ENCODE measurements at regions not wholly inside any gene's neighbourhood (a gene's known extent, or its start where the extent isn't known, plus 50 kb on each side); places are given as distances from the start of the nearest gene placed in this dataset.
"Not testable (repeated sequence)": the region's sequence is repeated elsewhere in the genome, so short reads cannot be mapped to it uniquely, and the experiment has no call there.

DNA sequence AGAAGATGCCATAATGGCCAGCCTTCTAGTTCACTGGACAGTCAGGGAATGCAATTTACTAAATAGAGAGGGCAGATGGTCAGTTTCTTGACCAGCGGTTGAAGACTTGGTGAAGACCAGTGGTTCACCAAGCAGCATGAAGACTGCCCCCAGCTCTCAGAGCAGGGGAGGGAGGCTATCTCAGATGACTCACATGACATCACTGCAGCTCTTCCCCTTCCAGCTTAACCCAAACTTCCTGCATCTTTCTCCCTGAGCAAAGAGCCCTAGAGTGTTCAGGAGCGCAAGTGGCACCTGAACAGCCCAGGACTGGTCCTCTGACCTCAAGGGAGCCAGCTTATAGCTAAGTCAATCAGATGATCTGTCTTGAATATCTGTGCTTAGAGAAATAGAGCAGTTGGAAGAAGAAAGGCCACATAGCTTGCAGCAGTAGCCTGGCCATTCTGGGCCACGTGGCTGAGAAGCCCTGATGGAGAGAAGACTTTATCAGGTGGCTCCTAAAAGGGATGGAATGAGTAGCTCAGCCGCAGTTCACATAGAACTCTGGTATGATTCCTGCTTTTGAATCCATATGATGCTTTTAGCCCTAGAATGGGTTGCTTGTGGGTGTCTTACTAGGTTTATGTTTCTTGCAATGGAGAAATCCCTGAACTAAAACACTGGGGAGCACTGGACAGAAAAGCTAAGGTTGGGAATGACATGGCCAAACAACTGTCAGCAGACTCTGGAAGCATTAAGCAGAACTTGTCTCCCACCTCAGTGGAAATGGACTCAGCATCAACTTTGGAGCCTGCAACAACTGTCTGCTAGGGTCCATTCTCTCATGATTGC, 392.1 kb upstream of the CCL2 start:
- no peak for DNase-seq

DNA sequence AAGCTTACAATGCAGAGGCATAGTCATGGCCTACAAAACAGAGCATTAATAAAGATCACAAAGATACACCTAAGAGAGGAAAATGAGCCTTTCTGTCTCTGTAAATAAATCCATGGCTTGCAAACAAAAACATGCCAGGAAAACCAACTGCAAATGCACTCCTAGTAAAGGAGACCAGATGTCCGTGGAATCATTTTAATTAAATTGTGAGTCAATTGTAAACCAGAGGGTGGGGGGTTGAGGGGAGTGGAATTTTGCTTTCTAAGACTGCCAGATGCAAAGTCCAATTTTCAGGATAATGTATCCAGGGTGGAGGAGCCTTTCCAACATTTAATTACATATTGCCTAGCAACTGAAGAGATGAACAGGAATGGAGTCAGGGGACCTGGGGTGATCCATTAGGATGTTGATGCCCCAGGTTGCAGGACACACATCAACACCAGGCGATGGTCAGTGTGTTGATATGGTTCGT, 390.3 kb upstream of the CCL2 start:
- no peak for DNase-seq

DNA sequence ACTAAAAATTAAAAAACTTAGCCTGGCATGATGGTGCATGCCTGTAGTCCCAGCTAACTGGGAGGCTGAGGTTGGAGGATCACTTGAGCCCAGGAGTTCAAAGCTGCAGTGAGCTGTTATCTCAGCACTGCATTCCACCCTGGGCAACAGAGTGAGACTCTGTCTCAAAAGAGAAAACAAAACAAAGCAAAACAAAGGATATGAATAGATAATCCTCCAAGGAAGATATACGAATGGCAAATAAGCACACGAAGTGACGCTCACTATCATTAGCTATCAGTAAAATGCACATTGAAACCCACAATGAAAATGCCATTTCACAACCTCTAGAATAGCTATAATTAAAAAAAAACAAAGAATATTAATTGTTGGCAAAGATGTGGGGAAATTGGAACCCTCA, 386.2 kb upstream of the CCL2 start:
- DNase-seq = no peak

DNA sequence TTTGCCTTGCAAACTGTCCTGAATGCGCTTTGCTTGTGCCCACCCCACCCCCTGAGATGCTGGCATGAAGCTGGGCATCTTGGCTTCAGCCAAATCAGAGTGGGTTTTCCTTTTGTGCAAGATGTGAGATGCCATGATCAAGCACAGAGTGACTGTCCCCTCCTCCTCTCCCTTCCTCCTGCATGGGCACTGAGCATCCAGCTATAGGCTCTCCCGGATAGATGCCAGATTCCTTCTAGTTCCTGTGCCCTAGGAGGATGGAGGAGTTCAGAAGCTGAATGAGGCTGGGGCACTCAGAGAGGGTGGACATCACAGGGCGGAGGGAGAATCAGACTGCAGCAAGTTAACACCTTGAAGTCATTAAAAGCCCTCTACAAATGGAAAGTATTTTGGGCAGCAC, 384.1 kb upstream of the CCL2 start:
- DNase-seq = no peak

DNA sequence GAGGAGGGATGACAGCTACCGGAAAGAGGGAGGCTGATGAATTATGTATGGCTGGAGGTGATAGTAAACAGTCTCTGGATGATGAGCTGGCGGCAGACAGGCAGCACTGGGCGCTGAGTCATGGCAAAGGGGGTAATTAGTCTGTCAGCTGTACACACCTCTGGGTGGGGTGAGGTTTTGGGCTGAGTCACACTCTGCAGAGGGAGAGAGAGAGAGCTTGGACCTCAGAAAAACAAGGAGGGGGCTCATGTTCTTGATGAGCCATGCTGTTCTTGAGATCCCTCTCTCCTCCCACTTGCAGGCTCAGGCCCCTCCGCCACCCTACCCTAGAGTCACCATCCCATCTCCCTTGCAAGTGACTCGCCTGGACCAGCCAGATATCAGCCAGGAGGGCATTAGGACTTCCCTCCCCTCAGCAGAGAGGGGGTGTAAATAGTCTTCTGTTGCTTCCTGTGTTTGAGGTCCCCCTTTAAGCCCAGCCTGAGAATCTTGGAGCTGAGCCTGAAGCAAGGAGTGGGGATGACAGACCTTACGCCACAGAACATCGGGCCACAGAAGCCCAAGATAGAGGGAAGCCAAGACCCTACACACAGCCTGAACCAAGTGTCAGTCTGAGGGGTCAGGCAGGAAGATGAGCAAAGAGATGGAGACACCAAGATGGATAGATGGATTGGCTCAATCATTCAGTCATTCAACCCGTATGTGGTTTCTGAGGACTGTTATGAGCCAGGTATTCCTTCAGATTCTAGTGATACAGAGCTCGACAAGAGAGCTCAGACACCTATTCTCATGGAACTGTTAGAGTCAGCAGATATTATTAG, 383.2 kb upstream of the CCL2 start:
- no peak for DNase-seq

DNA sequence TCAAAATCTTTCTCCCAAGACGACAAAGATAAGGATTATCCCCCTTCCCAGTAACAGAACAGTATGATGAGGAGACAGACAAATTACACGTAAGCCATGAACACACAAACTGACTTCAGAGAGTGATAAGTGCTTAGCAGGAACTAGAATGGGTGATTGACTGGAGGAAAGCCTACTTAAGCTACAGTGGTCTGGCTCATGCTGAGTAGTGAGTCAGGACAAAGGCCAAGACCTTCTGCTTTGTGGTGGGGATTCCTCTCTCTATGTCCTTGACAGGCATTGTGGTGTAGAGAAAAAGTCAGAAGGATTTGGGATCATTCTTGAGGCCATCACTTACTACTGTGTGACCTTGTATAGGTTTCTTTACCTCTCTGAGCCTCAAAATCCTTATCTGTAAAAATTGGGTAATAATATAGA, 381.9 kb upstream of the CCL2 start:
- no peak for DNase-seq

DNA sequence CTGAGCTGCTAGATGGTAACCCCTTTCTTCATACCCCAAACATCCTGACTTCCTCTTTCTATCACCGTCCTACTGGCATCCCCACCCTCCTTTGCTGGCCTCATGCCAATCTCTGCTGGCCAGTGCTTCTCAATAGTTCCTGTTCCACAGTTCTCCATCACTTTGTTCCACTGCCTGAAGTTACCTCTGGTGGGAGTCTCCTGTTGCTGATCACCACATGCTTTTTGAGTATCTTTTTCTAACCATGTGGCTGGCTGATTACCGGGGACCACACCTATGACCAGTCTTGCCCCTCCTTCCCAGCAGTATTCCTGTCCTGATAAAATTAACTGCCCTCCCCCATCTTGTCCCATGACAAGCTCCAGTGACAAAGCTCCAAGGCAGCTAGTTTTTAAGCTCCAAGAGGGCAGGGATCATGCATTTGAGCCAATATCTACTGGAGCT, 380.4 kb upstream of the CCL2 start:
- DNase-seq = no peak

DNA sequence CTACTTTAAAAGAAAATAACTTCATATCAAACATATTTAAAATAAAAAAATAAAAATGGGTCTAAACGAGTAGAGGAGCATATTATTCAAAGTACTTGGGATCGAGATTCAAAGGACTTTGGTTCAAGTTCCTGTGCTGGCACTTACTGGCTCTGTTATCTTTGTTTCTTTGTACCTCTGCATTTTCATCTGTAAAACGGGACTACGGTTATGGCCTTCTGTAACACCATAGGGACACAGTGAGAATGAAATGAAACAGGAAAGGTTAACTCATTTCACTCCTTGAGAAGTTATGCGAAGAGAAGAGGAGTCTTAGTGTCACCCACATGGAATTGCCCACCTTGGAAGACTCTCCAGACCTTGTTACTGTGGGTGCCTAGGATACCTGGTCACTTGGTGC, 379.1 kb upstream of the CCL2 start:
- no peak for DNase-seq

DNA sequence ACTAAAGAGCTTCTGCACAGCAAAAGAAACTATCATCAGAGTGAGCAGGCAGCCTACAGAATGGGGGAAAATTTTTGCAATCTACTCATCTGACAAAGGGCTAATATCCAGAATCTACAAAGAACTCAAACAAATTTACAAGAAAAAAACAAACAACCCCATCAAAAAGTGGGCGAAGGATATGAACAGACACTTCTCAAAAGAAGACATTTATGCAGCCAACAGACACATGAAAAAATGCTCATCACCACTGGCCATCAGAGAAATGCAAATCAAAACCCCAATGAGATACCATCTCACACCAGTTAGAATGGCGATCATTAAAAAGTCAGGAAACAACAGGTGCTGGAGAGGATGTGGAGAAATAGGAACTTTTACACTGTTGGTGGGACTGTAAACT, 372.8 kb upstream of the CCL2 start:
- DNase-seq = not testable (repeated sequence)

DNA sequence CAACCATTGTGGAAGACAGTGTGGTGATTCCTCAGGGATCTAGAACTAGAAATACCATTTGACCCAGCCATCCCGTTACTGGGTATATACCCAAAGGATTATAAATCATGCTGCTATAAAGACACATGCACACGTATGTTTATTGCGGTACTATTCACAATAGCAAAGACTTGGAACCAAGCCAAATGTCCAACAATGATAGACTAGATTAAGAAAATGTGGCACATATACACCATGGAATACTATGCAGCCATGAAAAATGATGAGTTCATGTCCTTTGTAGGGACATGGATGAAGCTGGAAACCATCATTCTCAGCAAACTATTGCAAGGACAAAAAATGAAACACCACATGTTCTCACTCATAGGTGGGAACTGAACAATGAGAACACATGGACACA, 372.4 kb upstream of the CCL2 start:
- not testable (repeated sequence) for DNase-seq

DNA sequence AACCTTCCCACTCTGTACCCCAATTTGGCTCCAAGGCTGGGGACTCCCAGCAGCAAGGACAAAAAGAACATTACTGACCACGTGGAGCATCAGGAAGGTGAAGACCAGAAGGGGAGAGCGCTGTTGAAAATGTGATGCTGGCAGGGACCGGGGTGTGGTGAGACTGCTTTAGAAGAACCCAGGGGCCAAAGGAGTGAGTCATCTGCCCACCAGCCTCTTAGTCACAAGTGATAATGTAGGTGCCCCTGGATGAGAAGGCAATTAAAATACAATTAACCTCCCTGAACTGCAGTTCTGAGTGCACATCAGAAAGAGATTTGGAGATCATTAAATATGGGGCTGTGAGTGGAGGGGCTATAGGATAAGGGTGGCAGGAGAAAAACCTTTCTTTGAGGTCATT, 366.6 kb upstream of the CCL2 start:
- DNase-seq = no peak

DNA sequence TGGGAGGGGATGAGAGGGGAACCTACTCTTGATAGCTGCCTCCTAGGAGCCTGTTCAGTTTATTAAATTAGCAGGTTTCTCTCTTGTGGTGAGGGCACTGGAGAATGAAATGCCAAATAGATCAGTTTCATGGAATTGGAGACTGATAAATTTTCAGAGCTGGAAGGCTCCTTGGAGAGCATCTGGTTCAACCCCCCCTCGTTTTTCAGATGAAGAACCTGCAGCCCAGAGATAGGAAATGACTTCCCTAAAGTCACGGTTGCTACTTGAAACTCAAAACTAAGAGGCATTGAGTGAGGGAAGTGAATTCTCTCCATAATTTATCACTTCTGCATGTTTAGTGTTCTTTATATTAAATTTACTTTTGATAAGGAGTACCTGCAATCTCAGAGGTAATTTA, 366.0 kb upstream of the CCL2 start:
- no peak for DNase-seq

DNA sequence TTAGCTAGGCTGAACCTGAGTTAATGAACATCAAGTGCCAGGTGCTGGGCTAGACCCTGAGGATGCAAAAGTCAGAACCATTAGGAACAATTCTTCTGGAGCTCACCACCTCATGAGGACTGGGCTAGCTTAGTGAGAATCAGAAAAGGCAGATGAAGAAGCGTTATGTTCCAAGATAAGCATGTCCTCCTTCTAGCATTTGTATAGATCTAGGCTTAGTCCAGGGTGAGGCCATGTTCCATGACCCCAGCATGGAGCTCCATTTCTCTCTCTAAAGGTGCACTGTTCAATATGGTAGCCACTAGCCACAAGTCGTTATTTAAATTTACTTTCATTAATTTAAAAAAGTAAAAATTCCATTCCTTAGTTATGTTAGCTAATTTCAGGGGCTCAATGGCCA, 365.3 kb upstream of the CCL2 start:
- DNase-seq = no peak

DNA sequence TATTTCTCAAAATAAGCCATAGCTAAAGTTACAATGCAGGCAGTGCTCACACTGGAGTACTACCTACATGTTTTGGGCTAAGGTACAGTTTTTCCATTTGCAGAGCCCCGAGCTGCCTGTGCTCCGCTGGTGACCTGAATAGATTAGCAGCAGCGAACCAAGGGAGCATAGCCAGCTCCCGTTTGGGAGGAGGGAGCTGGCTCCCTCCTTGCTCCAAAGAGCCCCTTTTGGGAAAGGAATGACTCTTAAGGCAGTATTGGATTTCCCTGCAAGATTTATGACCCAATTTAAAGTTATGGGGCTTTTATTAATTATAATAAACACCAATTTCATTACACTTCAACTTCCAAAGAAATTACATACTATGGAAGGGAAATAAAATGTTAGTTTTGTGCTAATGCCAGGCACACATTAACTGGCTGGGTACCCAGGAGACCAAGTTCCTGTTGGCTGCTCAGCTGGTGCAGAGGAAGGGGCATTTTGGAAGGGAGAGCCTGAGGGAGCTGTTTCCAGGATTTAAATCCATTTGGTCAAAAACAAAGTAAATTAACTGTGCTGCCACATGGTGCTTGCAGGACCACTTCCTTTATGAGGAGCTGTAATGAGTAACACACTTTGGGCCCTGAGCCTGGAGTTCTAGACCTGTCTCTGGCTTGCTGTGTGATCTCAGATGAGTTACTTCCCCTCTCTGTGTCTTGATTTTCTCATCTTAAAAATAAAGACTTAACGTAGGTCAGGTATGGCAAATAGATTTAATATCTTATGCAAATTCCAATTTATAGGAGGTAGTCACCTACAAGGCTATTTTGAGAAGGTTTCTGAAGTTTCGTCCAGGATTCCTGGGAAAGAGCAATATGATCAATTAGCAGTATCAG, 362.1 kb upstream of the CCL2 start:
- no peak for DNase-seq

DNA sequence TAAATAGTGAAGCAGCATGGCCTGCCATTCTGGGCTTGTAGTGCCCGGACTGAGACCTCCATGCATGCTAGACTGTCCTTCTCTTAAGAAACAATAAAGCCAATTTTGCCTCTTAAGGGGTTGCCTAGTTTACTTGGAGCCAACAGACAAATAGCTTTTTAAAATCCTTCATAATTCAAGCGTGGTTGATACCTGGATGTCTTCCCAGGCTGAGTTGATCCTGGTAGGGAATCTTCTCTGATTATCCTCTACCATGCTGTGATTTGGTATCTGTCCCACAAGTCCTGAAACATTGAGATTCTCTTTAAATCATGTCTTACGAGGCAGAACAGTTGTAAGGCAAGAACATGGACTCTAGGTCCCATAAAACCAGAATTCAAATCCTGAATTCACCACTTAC, 359.6 kb upstream of the CCL2 start:
- no peak for DNase-seq

DNA sequence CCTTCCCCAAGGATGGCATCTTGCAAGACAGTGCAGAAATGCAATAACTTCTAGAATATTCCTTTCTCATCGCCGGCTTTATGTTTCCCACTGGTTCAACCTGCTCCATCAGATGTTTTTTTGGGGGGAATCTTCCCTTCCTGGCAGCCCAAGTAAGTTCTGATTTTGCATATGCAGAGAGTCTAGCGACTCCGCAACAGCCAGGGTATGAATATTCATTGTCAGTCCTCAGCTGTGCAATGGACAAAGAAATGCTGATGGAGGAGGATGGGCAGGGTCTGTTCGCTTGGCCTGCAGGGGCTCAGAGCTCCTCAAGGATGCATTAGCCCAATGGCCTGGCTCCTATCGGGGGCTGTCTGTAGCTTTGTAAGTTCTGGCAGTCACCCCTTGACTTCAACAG, 358.8 kb upstream of the CCL2 start:
- no peak for DNase-seq

DNA sequence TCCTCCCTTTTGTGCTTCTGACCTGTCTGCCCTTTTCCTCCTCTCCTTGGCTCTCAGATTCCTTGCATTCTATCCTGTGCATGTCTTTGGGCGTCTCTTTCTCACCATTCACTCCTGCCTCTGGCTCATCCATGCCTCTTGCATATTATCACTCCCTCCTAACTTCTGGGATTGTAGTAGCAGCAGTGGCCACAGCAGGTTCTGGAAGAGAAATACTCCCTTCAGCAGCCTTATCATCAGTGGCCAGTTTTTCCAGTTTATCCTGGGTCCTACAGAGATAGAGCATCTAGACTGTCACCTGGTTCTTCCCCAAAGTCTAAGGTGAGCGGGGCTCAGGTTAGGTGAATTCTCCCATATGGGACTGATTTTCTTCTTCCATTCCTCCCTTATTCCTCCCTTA, 354.0 kb upstream of the CCL2 start:
- DNase-seq = no peak

DNA sequence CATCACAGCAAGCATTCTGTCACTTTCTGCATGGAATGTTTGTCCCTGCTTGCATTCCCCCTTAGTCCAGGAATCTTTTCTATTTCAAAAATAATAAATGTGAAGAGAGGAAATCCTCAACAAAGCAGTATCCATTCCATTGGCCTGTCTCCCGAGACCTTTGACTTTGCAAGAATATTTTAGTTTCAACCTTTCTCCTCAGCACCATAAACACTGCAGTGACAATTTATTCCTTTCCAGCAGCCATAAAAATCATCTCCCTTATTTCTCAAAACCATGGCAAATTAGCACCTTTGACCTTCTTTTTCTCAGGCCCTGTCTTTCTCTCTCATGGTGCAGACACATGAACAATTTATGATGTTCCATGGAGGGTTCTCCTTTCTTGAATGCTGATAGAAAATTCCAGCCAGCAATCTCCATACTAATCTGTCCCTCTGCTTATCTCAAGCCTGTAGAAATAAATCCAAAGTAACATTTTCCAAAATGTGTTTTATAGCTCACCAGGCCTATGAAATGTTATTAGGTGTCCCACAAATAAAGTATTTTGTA, 352.1 kb upstream of the CCL2 start:
- no peak for DNase-seq

DNA sequence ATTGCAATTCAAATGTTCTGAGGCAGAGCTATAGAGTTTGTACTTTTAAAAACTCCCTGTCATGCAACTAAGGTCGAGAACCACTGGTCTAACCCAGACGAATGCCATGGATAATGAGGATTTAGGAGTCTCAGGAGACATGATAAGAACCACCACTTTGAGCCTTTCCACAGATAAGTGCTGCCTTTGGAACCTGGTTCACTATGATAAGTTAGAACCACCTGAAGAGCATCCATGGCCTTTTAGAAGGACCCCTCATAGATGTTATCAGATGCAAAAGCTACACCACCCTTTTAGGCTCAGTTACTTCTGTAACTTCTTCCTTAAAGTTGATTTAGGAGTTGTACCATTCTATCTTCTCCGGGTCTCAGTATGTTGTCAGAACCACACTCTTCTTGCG, 350.6 kb upstream of the CCL2 start:
- DNase-seq = no peak

DNA sequence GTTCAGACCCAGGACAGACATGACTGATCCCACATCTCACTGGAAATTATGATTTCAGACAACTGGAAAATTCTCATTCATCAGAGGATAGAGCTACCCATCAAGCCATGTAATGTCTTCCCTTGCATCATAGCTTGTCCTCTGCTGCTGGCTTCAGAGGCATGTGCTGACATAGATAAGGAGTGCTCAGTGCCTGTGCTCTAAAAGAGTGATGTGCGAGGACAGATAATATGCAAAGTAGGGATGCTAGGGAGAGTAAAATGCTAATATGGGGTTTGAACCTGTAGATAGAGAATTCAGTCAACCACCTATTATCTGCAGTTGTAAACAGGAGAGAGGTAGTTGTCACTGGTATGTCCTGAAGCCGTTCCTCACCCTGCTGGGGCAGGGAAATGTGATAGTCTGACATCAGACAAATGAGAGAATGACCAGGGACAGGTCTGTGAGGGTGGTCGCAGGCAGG, 349.7 kb upstream of the CCL2 start:
- no peak for DNase-seq

DNA sequence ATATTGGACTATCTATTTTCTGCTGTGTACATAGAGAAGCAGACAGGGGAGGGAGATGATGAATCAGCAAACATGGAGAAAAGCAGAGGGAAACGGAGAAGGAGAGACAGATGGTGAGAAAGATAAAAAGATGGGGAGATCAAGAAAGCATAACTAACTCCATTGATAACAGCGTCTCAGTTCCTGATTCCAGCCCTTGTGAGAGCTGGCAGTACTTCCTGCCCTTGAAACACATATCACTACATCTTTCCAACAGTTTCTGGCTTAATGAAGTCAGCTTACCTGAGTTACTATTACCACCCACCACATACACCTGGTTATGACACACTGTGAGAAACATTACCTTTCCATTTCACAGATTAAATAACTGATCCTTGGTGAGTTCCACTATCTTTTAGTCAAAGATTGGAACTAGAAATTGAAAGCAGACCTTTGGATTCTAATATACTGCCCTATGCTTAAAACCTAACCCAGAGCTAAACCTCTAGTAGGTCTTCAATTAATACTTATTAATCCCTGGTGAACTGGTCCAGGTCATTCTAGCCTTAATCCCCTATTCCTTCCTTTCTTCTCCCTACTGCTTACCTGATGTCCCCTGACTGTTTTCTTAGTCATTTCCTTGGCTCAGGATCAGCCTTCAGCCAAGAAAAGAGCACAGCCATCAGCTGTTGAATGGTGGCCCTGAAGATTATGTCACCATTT, 346.6 kb upstream of the CCL2 start:
- DNase-seq = no peak

DNA sequence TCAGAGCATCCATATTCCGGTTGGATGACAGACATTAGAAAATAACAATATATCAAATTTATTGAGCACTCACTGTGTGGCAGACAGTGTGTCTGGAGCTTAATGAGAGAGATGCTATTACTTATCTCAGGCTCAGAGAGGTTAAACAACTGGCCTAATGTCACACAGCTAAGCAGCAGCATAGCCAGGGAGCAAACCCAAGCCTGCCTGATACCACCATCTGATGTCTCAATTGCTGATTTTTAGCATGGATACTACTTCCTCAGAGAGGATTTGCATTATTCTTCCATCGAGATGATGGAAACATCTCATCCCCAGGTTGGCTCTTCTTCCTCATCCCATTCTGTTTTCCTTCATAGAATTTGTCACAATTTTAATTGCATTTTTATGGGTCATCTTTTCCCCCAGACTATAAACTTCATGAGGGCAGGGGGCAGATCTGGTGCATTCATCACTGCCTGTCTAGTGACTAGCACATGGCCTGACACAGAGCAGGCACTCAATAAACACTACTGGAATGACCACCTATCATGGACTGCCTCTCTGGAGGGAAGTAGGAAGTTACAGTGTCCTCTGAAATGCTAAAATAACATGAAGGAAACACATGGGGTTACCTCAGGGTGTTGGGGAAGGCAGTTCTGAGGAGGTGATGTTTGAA, 344.8 kb upstream of the CCL2 start:
- no peak for DNase-seq

All from bone marrow (tissue), 2 donors.